GM21367 (cell line): ENCODE measurements at regions not wholly inside any gene's neighbourhood (a gene's known extent, or its start where the extent isn't known, plus 50 kb on each side); places are given as distances from the start of the nearest gene placed in this dataset.

ENCODE experiments used
- ATAC-seq: cut with Tn5 transposase; IDR thresholded peaks from one replicate; pipeline ENCODE4 v1.9.1; 2021; ENCODE audit not compliant: unreplicated experiment

GRCh38 chr6:145380186-145380585, 355.1 kb downstream of the EPM2A start:
- ATAC-seq: no peak

GRCh38 chr6:145381941-145382340, 353.4 kb downstream of the EPM2A start:
- ATAC-seq: no peak

- ATAC-seq: no peak
Observed at GRCh38 chr6:145383428-145383827, 351.9 kb downstream of the EPM2A start.

- no peak for ATAC-seq
Observed at GRCh38 chr6:145384503-145384902, 350.8 kb downstream of the EPM2A start.

GRCh38 chr6:145396499-145396898, 338.8 kb downstream of the EPM2A start:
- ATAC-seq: no peak

GRCh38 chr6:145400508-145400907, 334.8 kb downstream of the EPM2A start:
- ATAC-seq: no peak

GRCh38 chr6:145405006-145405551, 330.2 kb downstream of the EPM2A start:
- ATAC-seq: no peak

- no peak for ATAC-seq
Observed at GRCh38 chr6:145406783-145407182, 328.5 kb downstream of the EPM2A start.

- ATAC-seq: no peak
Observed at GRCh38 chr6:145415616-145416015, 319.7 kb downstream of the EPM2A start.

GRCh38 chr6:145420599-145420998, 314.7 kb downstream of the EPM2A start:
- no peak for ATAC-seq

- ATAC-seq: no peak
Observed at GRCh38 chr6:145423936-145424335, 311.4 kb downstream of the EPM2A start.

- no peak for ATAC-seq
Observed at GRCh38 chr6:145427232-145427631, 308.1 kb downstream of the EPM2A start.

- no peak for ATAC-seq
Observed at GRCh38 chr6:145428706-145429105, 306.6 kb downstream of the EPM2A start.

GRCh38 chr6:145442110-145442509, 293.2 kb downstream of the EPM2A start:
- ATAC-seq: no peak

- no peak for ATAC-seq
Observed at GRCh38 chr6:145445674-145446073, 289.6 kb downstream of the EPM2A start.

- no peak for ATAC-seq
Observed at GRCh38 chr6:145451029-145451428, 284.3 kb downstream of the EPM2A start.

- ATAC-seq: no peak
Observed at GRCh38 chr6:145453376-145453775, 281.9 kb downstream of the EPM2A start.

GRCh38 chr6:145454006-145454405, 281.3 kb downstream of the EPM2A start:
- ATAC-seq: no peak

GRCh38 chr6:145457556-145457955, 277.8 kb downstream of the EPM2A start:
- no peak for ATAC-seq

- ATAC-seq: no peak
Observed at GRCh38 chr6:145468534-145468933, 266.8 kb downstream of the EPM2A start.

GRCh38 chr6:145469021-145469420, 266.3 kb downstream of the EPM2A start:
- no peak for ATAC-seq

GRCh38 chr6:145475794-145476396, 259.4 kb downstream of the EPM2A start:
- no peak for ATAC-seq

GRCh38 chr6:145480024-145480423, 255.3 kb downstream of the EPM2A start:
- no peak for ATAC-seq
